Neural crest cell (in vitro differentiated cells): ENCODE measurements at regions not wholly inside any gene's neighbourhood (a gene's known extent, or its start where the extent isn't known, plus 50 kb on each side); places are given as distances from the start of the nearest gene placed in this dataset.
A peak's percentile ranks its signal among the peaks of the same experiment; 100 is the strongest.

ENCODE experiments used
- DNase-seq: peaks from one replicate; pipeline ENCODE4 v3.0.0; 2021; ENCODE audit warnings: low read depth, mixed read lengths, low spot score
- H3K27ac Mint-ChIP-seq: one replicate; pipeline ENCODE4 v1.8.0; 2021; ENCODE audit warnings: mild to moderate bottlenecking, mixed read lengths; ENCODE audit not compliant: unreplicated experiment
- H3K27me3 Mint-ChIP-seq: 2 replicates; pipeline ENCODE4 v1.8.0; 2021; ENCODE audit warnings: low read depth, mild to moderate bottlenecking, mixed read lengths
- H3K36me3 Mint-ChIP-seq: 2 replicates; pipeline ENCODE4 v1.8.0; 2021; ENCODE audit warnings: low read depth, mild to moderate bottlenecking, mixed read lengths
- H3K4me1 Mint-ChIP-seq: 2 replicates; pipeline ENCODE4 v1.8.0; 2021; ENCODE audit warnings: mixed read lengths
- H3K4me3 Mint-ChIP-seq: one replicate; pipeline ENCODE4 v1.8.0; 2021; ENCODE audit warnings: mild to moderate bottlenecking, mixed read lengths
- H3K9me3 Mint-ChIP-seq: 2 replicates; pipeline ENCODE4 v1.8.0; 2021; ENCODE audit warnings: mixed read lengths
- CTCF ChIP-seq: fragments of 200-600 bp; sonication (generic); conservative IDR thresholded peaks from 2 replicates; pipeline ENCODE4 v1.5.0; 2021; ENCODE audit warnings: antibody characterized with exemption, mild to moderate bottlenecking

DNA sequence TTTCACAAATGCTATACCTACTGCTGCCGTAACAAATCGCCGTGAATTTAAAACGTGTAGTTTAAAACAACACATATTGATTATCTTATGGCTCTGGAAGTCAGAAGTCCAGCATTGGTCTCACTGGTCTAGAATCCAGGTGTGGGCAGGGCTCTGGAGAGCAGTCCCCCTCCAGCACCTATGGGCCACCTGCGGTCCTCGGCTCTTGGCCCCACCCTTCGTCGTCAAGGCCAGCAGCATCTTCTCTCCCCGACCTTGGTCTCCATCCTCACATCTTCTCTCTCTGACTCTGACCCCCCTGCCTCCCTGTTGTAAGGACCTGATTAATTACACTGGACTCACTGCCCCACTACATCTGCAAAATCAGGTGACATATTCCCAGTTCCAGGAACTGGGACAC lies 106.4 kb upstream of the COL5A1 start:
- TF ChIP-seq CTCF = no peak
- Mint-ChIP-seq H3K9me3 (peaks cover 14% of the 10 kb centered on the region), H3K27ac (no peak overlapping the region), H3K4me1 (peaks cover 28% of the 10 kb centered on the region), H3K36me3 (peaks cover 3% of the 10 kb centered on the region), H3K4me3 (no peak overlapping the region), H3K27me3 (no peaks in the 10 kb centered on the region)
- no peak for DNase-seq

GRCh38 chr9:134536101-134536900 lies 105.3 kb upstream of the COL5A1 start:
- no peak overlapping the region for H3K4me3 Mint-ChIP-seq
- H3K9me3 Mint-ChIP-seq = peaks cover 5% of the 10 kb centered on the region
- H3K27ac Mint-ChIP-seq = no peak overlapping the region
- DNase-seq = no peak
- H3K36me3 Mint-ChIP-seq = no peaks in the 10 kb centered on the region
- no peaks in the 10 kb centered on the region for H3K27me3 Mint-ChIP-seq
- H3K4me1 Mint-ChIP-seq = peaks cover 31% of the 10 kb centered on the region
- no peak for TF ChIP-seq CTCF

DNA sequence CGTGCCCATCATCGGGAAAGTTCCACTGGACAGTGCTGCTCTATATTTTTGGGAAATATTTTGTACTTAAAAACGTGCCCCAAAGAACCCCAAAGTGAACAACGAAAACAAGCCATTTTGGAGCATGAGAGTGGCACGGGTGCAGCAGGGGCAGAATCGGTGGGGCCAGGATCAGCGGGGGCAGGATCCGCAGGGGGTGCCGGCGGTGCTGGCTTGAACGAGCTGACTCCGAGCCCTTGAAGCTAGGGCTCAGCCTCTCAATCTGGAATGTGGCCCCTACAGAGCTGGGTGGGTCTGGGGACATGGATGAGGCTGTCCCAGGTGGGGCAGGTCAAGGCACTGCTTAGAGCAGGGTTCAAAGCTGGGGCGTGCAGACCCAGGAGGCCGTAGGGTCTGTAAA lies 104.7 kb upstream of the COL5A1 start:
- Mint-ChIP-seq H3K27me3 (no peaks in the 10 kb centered on the region), H3K9me3 (peaks cover 4% of the 10 kb centered on the region), H3K27ac (no peak overlapping the region), H3K4me3 (no peak overlapping the region), H3K4me1 (peaks cover 31% of the 10 kb centered on the region), H3K36me3 (no peaks in the 10 kb centered on the region)
- no peak for TF ChIP-seq CTCF
- DNase-seq = no peak

GRCh38 chr9:134537951-134538641 lies 103.5 kb upstream of the COL5A1 start:
- no peaks in the 10 kb centered on the region for H3K27me3 Mint-ChIP-seq
- no peaks in the 10 kb centered on the region for H3K36me3 Mint-ChIP-seq
- H3K27ac Mint-ChIP-seq = peak overlapping the region; percentile 87
- DNase-seq = no peak
- no peak overlapping the region for H3K4me3 Mint-ChIP-seq
- H3K4me1 Mint-ChIP-seq = peaks cover 31% of the 10 kb centered on the region
- no peak for TF ChIP-seq CTCF
- peaks cover 2% of the 10 kb centered on the region for H3K9me3 Mint-ChIP-seq

GRCh38 chr9:134538856-134539566 lies 102.6 kb upstream of the COL5A1 start:
- Mint-ChIP-seq H3K27ac (no peak overlapping the region), H3K4me3 (no peak overlapping the region)

More at GRCh38 chr9:134538856-134539566, 102.6 kb upstream of the COL5A1 start:
- Mint-ChIP-seq H3K27me3 (no peaks in the 10 kb centered on the region), H3K36me3 (no peaks in the 10 kb centered on the region), H3K9me3 (peaks cover 2% of the 10 kb centered on the region), H3K4me1 (peaks cover 37% of the 10 kb centered on the region)
- TF ChIP-seq CTCF = no peak
- DNase-seq = no peak
